Stimulated activated CD8-positive, alpha-beta memory T cell treated with anti-CD3 and anti-CD28 coated beads, Interleukin-4, amount 100 ng/mL, for 4 hours (primary cell): ENCODE measurements at regions not wholly inside any gene's neighbourhood (a gene's known extent, or its start where the extent isn't known, plus 50 kb on each side); places are given as distances from the start of the nearest gene placed in this dataset.
"Not testable (repeated sequence)": the region's sequence is repeated elsewhere in the genome, so short reads cannot be mapped to it uniquely, and the experiment has no call there.

Source experiments
- DNase-seq, 2 donors: peaks; one replicate each; pipeline ENCODE4 v3.0.0-alpha.2; 2020; ENCODE audit warnings: low read depth in 2 of 2, low spot score in 1 of 2

DNA sequence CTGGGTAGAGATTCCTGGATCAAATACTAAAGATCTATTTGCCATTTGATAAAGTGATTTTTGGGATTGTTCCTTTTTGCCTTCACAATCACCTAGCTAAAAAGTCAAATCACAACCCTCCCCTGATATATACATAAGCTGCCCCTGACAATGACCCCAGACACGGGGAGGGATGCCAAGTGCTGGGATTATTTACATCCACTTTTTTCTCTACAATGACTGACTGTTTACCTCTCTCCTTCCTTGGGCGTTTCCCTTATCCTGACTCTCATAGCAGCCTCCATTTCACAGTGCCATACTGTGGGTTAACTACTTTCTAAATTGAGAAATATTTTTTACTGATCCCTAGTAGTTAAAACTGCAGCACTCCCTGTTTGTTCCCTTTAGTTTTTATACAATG is 150.8 kb upstream of the TMEM170B start:
- DNase-seq: no peak

DNA sequence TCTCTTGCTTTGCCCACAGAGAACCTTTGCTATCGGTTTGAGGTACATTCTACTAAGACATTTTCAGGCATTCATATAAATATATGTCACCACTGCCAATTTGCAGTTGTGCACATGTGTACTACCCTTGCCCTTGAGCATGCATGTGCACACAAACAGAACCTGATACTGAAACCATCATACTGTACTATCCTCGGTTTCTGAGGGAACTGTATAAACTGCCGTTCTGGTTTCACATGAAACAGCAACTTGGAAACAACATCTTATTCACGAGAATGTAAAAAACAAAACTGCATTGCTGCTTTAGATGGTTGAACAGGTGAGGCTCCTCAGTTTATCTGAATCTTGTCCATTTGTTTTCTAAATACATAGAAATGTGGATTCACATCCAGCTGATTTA is 151.2 kb upstream of the TMEM170B start:
- no peak for DNase-seq

DNA sequence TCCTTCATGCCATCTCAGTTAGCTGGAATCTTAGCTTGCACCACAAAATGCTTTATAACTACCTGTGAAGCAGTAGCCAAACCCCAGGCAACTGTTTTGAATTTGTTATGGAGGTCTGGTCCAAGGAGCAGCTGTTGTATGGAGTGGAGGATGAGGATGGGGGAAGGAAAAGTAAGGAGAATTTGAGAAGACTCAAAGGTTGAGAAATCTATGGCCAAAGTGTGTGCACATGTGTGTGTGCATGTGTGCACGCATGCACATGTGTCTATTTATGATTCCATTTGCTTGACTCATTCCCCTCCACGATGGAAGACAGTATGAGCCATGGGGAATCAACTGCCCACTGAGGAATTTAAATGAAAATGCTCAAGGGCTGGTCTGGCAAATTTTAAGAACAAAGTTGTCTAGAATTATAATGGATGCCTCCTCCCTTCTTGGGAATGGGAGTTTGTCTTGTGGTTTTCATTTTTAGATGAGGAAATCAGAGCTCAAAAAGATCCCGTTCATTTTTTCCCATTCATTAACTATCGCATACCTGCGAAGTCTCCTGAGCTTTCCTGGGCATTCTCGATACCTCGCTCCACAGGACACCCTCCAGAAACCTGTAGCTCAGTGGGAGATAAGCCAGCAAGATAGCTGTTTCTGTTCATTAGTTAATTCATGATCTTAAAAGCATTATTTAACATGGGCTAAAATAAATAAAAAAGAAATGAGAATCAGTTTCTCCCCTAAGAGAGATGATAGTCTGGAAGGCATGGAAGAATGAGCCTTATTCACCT is 152.3 kb upstream of the NEDD9 start:
- DNase-seq: no peak

DNA sequence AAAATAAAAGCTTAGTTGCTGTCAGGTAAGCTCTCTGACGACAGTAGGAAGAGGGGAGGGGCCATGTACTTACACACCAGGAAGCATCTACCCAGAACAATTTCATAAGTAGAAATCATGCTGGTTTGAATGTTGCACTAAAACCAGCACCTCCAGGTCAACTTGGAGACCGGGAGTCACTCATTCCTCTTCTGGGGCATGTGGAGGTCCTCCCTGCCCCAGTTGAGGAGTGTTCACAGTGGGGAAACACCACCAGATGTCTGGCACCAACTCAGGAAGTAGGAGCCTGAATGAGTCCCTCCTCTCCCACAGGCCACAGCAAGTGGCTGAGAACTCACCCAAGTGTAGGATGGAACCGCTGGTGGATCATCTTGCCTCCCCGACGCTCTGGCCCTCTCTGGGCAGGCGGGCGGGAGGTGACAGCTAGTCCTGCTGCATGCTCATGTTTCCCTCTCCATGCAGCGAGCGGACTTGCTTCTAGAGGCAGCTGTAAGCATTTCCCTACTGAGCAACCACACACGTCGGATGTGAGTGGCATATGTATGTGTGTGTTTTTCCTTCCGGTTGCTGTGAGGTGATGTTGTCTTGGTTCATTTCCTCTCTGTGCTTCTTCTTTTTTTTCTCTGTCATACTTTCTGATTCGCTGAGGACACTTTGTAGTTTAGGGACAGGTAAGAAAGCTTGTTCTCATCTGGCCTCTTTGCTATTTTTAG is 149.5 kb upstream of the NEDD9 start:
- peak; percentile 46 to 48 for DNase-seq

DNA sequence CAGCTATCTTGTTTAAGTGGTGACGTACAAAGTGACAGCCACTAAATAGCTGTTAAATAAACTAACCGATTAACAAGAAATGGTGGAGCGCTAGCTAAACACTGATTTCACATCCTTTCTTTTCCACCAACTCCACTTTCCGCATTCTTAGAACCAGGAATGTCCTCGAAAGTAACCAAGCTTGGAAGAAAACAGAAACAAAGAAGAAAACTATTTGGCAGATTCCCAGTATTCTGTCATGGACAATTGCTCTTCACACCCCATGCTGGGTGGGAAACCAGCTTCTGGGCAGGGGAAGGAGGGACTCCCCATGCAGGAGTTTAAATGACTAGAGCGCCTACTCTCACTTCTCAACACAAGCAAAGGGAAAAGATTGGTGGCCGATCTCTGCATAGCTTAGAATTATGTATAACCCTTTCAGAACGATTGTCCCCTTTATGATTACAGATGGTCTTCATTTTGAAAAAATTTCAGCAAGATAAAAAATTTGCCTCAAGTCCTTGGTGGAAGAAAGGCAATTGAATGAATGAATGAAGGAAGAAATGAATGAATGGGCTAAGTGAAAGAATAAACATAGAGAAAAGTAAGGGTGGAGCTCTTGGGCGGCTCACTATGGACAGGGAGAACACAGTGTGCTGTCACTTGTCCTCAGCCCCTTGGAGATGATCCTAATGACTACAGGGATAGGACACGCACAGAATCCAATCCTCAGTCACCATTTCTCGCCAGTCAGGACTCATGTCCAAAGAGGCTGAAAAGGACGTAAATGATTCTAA is 148.7 kb upstream of the NEDD9 start:
- DNase-seq: no peak

DNA sequence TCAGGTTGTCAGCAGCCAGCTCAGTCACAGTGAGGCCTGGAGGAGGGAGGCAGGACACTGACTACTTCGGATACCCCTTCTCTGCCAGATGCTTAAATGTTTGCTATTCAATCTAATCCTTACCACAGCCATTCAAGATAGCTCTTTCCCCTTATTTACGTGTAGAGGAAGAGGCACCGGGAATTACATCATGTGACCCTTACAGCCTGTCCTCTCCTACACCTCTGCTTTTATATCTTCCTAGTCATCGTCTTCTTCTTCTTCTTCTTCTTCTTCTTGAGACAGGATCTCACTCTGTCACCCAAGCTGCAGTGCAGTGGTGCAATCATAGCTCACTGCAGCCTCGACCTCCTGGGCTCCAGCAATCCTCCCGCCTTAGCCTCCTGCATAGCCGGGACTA is 148.1 kb upstream of the NEDD9 start:
- DNase-seq: no peak

DNA sequence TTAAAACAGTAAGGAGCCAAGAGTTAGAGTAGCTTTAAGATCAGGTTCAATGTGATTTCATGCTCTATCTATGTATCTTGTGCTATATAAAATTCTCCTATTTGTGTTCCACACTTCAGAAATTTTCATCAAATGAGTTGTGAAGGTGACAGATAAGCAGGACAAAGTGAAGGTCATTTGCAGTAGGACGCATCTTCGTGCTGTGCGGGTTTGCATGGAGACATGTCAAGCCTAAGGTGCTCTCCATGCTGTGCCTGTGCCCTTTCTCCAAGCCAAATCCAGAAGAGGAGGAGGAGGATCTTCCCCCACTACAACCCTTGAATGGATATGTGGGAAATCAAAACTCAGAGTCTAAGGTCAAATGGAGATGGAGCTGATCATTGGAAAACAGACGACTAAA is 147.3 kb upstream of the NEDD9 start:
- DNase-seq: no peak

DNA sequence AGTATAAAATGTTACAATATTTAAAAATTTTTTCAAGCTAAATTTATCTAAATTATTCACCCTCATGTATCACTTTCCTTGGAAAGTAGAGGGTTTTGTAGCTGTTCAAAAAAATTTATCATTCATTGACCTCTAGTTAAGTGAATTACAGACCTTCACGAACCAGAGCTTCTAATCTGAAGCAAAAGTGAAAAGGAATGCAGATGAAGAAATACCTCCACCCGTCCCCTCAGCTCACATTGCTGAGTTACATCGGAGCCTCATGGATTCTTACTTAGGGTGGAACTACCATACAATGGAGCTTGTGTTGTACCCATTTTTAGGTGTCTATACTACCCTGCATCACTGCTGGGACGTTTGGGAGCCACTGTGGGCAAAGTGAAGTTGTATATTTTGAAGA is 146.2 kb upstream of the NEDD9 start:
- DNase-seq: no peak

DNA sequence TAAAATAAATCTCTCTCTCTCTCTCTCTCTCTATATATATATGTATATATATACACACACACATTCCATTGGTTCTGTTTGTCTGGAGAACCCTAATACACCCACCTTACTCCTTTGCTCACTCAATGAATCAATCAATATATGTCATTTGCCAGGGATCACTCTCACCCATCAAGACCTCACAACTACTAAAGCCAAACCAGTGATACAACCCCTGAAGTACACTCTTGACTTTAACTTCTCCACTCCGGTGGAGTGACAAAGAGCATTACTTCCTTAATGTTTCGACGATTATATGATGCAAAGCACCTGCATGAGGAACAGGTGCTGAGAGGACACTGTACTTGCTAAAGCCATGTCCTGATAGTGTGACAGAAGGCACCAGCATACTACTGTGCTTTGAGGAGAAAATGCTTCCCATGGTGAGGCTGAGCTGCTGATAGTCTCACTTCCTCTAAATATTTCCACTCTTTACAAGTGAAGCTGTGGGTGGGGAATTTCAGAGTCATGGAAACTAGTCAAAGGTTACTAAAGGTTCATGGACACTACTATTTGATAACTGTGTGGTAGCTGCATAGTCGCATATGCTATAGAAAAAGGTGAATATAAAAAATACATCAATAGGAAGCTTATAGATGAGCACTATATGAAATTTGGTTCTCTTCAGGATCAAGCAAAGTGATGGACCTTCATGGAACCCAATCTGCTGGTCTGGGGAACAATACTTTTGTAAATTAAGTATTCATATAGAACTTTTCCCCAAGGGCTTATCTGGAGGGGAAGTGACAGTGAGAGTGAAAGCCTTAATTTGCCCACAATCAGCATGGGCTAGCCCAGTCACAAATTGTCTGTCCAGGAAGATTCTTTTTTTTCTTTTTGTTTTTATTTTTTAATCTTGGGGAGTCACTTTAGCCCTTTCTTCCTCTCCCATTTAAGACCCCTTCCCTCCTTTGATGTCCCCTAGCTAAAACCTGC is 141.9 kb upstream of the NEDD9 start:
- no peak for DNase-seq

DNA sequence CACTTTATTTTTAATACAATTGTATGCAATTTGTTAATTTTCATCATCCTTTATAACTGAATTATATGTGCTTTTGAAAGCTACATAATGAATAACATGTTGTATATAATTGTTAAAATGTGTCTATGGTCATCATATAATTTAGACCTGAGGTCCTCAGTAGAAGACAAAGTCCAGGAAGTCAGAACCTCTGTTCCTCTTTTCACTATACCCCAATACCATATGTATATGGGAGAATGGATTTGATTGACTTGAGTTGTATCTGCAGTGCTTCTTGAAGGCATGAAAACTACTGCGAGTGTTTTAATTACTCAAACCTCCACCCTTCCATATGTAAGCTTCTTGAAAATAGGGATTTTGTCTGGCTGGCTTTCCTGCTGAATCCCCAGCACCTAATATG is 140.7 kb upstream of the NEDD9 start:
- no peak for DNase-seq

DNA sequence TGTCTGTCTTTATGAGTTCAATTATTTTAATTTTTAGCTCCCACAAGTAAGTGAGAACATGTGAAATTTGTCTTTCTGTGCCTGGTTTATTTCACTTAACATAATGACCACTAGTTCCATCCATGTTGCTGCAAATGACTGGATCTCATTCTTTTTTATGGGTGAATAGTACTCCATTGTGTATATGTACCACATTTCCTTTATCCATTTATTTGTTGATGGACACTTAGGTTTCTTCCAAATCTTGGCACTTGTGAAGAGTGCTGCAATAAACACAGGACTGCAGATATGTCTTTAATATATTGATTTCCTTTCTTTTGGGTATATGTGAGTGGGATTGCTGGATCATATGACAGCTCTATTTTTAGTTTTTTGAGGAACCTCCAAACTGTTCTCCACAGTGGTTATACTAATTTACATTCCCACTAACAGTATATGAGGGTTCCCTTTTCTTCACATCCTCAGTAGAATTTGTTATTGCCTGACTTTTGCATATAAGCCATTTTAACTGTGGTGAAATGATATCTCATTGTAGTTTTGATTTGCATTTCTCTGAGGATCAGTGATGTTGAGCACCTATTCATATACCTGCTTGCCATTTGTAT is 139.8 kb upstream of the NEDD9 start:
- not testable (repeated sequence) for DNase-seq

DNA sequence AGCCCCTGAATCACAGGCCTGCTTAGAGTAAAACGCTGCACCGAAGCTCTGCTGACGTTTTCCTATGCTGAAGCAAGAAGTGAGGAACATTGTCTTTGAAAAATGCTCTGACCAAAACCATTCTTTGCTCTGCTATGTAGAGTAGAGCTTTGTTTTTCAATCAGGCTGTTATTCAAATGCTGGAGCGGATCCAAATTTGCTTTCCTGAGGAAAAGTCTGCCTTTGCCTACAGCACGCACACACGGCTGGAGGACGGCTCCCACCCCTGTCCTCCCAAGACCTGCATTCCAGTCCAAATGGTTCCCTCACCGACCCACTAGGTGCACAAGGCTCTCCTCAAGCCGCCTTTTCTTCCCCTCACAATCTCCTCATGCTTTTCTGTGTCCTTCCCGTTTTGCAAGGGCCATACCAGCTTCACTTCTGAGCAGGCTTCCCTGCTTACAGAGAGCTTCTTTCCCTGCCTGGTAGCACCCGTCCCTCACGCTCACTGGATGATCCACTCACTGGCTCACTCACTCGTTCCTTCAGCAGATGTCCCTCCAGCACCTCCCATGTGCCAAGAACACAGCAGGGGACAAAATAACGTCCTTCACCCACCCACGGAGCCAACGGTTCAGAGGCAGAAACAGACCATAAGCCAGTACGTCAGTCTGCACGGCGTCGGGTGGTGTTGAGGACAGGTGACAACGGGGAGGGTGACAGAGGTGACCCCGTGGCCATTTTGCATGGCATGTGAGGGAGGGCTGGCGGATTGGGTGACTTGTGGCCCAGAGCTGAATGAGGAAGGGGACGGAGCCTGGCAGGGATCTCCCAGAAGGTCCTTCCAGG is 137.9 kb upstream of the NEDD9 start:
- DNase-seq: no peak

DNA sequence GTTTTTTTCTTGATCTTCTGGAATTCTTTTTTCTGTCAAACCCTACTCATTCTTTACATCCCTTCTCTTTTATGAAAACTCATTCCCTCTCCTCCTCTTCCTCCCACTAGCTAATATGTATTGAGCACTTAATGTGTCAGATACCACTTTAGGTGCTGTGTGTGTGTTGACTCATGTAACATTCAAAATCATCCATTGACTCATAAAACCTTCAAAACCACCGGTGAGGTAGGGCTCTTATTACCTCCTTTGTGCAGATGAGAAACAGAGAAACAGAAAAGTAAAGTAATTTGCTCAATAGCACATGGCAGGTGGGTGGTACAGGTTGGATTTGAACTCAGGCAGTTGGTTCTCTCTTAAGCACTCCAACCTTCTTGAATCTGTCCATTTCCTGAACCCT is 136.3 kb upstream of the NEDD9 start:
- DNase-seq: no peak

DNA sequence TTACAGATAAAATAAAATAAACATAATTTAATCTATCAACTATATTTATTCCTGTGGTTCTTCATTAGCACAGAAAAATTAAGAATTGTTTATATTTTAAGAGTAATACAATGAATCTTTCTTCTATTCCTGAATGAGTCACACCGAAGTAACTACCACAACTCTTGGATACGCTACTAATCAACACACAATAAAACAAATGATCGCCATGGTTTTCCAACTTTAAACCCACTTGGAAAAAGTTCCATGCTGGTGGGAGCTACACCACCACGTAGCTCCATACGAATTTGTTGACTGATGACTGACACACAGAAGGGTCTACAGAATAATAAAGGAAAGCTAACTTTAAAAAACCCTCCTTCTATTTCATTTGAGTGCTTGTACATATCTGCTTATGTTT is 135.8 kb upstream of the NEDD9 start:
- DNase-seq: no peak

DNA sequence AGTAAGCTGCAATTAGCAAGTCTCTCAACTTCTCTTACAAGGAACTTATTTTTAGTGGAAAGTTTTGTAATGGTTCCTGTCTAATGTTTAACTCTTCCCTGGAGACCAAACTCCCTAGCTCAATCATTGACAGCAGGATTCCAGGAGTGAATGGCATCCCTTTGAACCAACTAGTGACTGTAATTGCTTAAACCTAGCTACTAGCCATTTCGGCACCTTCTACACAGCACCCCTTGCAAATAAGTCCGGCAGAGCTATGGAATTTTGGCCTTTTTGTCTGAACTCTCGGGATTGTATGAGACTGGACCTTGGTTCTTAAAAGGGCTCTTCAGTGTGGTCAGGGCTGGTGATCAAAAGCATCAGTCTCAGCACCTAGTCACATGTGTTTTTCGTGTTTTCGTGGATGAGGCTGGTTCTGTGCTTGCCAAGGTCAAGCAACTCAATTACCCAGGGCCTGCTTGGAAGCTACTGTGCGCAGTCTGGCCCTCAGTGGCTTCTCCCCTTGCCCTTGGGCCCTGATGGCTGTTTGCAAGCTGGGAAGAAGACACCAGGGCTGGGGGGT is 135.3 kb upstream of the NEDD9 start:
- no peak for DNase-seq

DNA sequence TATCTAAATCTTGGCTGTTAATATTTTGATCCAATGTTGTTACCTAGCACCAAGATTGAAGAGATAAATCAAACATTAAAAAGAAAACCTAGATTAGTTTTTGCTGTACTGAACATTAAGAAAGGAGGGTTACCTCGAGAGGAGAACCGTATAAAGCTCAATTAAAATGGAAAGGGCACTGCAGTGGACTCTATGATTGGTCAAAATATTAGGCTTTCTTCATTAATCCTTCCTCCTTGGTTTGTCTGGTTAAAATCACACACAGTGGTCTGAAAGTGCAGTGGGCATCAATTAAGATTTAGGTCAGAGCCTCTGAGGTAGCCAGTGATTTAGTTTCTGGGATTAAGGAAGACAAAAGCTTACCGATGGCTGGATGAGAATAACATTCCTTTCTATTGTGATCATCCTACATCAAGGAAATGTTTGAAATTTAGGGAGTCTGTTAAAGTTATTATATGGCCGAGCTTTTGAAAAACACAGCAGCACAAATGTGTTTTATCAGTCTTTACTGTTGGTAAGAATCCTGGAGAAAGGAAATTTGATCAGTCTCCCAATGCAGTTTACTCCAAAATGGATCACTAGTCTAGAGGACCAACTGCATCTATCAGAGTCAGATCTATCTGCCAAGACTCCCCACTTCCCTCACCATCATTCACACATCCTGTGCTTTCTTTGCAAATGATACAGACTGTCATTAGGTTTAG is 134.6 kb upstream of the NEDD9 start:
- DNase-seq: no peak

DNA sequence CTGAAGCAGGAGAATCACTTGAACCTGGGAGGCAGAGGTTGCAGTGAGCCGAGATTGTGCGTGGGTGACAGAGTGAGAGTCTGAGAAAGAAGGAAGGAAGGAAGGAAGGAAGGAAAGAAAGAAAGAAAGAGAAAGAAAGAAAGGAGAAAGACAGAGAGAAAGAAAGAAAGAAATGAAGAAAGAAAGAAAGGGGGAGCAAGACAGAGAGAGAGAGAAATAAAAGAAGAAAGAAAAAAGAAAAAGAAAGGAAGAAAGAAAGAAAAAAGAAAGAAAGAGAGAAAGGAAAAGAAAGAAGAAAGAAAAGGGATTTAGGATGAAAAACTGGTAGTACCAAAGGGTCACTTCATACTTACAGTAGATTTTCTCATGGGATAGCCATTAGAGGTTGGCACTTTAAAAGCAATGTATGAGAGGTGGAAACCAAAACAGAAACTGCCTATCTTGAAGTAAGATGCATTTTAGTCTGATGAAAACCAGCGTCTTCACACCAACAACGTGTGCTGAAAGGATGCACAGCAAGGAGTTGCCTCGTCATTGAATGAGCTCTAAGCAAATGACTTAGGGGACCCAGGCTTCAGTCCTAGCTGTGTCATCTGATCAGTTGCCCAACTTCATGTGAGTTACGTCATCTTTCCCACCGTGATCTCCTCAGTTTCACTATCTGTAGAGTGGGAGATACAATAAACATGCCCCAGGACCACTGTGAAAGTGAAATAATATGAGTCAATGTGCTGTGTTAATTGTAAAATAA is 133.9 kb upstream of the NEDD9 start:
- DNase-seq: peak in 1 of 2 donors; percentile 39

DNA sequence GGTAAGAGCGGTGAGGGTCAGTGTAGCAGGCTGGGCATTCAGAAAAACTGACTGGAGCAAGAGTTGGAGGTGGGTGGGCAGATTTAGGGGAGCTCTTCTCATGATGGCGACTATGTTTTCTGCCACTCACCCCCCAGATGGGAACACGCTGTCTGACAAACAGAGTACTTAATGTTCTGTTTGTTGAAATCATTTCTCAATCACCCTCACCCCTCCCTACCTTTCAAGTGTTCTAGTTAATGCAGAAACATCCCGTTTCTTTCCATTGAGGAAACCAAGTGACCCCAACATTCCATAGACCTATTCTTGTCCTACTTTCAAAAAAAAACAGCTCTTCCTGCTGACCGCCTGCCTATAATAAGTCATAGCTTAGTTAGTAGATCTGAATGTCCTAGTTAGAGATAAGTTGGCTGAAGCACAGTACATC is 132.5 kb upstream of the NEDD9 start:
- DNase-seq: no peak
